ENCODE measurements at regions not wholly inside any gene's neighbourhood (a gene's known extent, or its start where the extent isn't known, plus 50 kb on each side); places are given as distances from the start of the nearest gene placed in this dataset.

DNA sequence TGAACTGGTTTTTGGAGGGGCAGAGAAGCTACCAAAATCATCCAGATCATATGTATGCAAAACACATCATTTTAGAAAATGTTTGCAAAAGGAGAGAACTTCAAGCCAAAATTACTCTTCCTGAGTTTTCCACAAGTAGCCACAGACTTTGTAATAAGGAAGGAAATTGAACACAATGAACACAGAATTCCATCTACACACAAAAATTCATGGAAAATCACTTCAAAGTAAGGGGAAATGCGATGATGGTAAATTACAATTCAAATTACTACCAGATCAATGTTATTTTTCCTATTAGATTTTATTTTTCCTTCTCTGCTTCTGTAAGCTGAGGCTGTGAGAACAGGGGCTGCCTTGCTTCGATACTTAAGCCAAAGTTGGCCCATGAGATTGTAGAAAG, 172.1 kb upstream of the ARL4C start:
- no peak for DNase-seq (ENCODE audit: extremely low read depth, low read depth)

DNA sequence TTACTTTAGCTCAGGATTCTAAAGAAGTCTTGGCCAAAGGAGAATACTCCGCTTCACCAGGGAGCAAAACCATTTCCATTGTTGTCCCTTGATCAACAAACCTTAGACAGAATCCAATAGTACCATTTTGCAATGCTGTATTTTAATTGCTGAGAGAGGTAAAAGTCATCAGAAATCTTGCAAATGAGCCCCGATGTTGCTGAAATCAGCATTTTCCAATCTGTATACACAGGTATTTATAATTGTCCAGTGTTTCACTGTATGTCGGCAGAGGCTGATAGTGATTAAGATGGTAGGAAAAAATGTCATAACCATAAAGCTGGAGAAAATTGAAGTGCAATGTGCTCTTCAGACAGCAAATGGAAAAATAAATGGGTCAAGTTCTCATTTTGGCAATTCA, 170.0 kb upstream of the ARL4C start:
- no peak for DNase-seq (ENCODE audit: extremely low read depth, low read depth)

DNA sequence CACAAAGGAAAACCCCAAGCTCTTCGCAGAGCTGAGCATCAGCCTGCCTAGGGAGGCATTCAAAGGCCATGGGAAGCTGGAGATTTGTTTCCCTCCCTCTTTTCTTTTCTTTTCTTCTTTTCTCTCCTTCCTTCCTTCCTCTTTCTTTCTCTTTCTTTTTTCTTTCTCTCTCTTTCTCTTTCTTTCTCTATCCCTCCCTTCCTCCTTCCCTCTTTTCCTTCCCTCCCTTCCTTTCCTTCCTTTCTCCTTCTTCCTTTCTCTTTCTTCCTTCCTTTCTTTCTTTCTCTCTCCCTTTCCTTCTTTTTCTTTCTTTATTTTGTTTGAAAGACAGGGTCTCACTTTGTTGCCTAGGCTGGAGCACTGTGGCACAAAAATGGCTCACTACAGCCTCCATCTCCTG, 168.4 kb upstream of the ARL4C start:
- DNase-seq (ENCODE audit: extremely low read depth, low read depth): no peak

DNA sequence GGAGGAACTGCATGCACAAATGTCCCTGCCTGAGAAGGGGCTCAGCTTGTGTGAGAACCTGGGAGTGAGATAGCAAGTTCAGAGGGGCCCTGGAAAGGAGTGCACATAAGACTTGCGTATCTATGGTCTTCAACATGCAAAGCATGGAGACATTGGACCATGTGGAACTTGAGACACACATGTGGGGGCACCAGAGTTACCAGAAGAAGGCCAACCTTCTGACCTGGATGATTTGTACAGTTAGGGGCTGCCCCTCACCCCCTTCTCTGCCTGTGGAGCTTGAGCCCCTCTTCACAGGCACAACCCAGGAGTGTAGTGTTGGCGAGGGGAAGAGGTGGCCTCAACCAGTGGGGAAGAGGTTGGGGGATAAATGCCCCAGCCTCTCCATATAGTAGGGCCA, 165.0 kb upstream of the ARL4C start:
- DNase-seq (ENCODE audit: extremely low read depth, low read depth): no peak

DNA sequence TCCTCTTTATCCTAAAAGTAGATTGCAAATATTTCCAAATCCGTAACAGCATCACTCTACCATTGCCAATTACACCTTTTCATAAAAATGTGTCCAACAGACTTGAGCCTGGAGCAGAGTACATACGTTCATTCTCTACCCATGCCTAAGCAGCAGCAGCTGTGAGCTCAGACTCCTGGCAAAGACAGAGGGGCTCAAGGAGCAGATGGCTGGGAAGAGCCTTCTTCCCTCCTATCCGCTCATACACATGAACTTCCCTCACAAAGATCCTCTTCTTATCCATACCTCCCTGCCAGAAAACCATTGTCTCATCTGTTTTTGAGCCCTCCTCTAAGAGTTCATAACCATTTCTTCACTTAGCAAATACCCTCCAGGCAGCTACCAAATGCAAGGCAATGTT, 164.3 kb upstream of the ARL4C start:
- no peak for DNase-seq (ENCODE audit: extremely low read depth, low read depth)

DNA sequence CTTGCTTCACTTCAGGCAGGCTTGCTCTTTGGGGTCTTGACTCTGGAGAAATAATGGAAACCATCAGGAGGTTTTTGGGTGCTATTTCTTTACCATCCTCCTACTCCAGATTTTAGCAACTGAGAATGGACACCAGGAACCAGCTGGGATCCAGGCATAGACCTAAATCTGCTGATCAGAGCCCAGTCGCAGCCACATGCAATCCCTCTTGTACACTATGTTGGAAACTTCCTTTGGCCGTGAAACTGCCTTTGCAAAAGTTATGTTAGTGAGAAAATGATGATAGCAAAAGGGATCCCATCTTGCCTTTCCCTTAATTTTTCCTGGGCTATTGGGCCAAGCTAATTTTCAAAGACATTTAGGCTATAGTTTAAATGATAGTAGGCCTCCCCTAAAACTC, 158.8 kb upstream of the ARL4C start:
- no peak for DNase-seq (ENCODE audit: extremely low read depth, low read depth)

DNA sequence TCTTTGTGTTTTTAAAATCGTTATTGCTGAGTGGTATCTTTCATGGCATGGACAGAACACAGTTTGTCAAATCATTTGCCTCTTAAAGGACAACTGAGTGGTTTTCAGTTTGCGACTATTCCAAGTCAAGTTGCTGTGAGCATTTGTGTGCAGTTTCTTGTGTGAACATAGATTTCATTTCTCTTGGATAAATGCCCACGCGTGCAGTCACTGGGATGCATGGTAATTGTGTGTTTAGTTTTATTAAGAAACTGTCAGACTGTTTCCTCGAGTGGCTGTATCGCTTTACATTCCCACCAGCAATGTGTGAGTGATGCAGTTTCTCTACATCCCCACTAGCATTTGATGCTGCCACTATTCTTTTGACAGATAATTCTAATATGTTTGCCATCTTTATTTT, 154.0 kb upstream of the ARL4C start:
- no peak for DNase-seq (ENCODE audit: extremely low read depth, low read depth)

DNA sequence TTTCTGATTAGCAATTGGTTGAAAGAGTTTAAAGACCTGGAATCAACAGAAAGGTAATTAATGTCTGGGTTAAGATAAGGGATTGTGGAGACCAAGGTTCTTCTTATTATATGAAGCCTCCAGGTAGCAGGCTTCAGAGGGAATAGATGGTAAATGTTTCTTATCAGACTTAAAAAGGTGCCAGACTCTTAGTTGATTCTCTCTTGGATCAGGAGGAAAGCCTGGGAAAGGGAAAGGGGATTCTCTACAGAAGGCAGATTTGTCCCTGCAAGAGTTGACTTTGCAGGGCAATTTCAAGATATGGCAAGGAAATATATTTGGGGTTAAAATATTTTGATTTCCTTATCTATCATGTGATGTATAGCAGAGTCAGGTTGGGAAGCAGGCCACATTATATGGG, 153.1 kb upstream of the ARL4C start:
- no peak for DNase-seq (ENCODE audit: extremely low read depth, low read depth)

DNA sequence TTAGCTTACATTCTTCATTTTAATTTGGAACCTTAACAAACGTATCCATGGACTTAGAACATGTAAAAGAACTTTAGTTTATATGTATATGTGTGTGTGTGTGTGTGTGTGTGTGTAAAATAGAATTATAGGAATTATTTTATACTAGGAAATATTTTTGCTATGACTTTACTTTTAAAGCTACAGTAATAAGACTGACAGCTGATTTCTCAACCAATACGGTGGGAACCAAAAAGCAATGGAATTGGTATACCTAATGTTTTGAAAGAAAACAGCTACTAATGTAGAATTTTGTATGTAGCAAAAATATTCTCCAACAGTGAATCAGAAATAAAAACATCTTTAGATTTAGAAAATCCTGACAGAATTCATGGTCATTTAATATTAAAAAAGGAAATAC, 146.5 kb upstream of the ARL4C start:
- DNase-seq (ENCODE audit: extremely low read depth, low read depth): no peak

DNA sequence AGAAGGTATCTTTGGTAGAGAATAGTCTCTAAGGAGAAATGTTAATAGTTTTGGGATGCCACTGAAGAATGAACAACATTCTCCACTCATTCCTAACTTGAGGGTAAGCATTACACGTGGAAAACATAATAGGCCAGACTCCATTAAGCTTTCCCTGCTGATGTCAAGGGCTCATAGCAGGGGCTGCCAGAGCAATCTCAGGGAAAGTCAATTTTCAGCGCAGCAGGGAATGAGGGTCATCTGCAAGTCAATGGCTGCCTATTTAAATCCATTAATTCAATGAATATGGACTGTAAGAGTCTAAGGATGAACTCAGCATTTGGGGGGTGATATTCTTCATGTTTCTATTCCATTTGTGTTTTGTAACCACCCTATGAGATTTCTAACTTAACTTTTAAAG, 144.2 kb upstream of the ARL4C start:
- DNase-seq (ENCODE audit: extremely low read depth, low read depth): no peak

DNA sequence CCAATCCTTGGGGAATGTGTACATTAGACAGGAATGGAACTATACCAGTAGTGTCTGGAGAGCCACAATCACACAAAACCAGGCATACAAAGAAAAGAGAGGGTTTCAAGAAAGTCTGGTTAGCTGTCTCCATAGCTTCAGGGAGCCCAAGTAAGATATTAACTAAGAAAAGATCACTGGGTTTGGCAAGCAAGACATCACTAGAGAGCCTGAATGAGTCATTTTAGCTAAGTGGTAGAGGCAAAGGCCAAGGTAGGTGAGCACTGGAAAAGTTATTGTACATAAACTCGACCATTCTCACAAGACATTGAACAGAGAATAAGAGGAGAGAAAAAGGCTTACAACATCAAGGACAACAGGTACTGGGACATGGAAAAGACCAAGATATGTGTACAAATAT, 143.8 kb upstream of the ARL4C start:
- no peak for DNase-seq (ENCODE audit: extremely low read depth, low read depth)

DNA sequence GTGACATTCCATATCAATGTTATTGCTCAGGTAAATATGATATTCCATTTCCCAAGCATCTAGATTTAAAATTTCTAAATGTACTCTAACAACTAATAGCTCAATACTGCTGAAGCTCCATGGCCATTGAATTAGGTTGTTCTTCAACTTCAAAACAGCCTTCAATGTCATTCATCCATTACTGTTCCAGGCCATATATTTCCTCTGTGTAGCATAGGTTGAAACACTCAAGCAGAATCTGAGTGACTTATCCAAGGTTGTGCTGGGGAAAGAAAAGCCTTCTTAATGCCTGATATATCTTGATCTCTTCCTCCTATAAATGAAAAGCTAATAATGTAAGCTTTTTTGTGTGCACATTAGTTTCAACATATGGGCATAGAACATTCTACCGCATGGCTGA, 142.1 kb upstream of the ARL4C start:
- no peak for DNase-seq (ENCODE audit: extremely low read depth, low read depth)

DNA sequence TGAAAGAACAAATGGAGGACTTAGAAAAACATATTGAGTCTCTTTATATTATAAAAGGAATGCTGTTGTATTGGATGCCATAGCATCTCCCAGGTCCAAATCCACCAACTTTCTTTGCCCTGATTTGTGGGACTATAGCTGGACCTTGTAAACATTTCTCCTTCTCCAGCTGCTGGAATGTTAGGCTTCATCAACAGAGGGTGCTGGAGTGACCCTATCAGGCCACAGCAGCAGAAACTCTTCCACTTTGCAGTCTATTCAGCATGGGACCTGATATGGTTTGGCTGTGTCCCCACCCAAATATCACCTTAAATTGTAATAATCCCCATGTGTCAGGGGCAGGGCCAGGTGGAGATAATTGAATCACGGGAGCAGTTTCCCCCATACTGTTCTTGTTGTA, 138.4 kb upstream of the ARL4C start:
- no peak for DNase-seq (ENCODE audit: extremely low read depth, low read depth)

DNA sequence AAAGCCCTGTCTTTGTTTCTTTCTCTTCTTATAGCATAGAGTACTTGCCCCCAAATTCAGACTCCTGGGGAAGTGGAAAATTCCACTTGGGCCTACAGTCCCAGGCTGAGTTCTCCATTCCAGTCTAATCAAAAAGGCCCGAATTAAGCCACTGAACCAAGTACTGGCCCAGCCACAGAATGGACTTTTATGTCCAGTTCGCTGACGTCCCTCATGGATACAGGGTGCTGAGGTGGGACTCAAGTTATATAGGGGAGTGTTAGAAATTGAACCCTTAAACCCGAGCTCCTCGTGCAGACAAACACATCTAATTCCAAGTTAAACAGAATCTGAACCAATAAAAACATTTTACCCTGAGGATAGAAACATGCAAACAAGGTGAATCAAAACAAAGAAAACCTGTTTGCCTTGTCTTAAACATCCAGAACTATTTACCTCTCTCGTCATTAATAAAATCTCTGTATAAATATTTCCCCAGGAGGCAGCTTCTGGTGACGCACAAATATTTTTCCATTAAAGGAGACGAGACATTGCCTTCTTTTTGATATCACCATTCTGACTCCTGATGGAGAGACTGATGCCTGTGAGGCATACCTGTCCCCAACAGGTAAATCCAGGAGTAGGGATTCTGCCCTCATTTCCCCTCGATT, 136.8 kb upstream of the ARL4C start:
- DNase-seq (ENCODE audit: extremely low read depth, low read depth): no peak

DNA sequence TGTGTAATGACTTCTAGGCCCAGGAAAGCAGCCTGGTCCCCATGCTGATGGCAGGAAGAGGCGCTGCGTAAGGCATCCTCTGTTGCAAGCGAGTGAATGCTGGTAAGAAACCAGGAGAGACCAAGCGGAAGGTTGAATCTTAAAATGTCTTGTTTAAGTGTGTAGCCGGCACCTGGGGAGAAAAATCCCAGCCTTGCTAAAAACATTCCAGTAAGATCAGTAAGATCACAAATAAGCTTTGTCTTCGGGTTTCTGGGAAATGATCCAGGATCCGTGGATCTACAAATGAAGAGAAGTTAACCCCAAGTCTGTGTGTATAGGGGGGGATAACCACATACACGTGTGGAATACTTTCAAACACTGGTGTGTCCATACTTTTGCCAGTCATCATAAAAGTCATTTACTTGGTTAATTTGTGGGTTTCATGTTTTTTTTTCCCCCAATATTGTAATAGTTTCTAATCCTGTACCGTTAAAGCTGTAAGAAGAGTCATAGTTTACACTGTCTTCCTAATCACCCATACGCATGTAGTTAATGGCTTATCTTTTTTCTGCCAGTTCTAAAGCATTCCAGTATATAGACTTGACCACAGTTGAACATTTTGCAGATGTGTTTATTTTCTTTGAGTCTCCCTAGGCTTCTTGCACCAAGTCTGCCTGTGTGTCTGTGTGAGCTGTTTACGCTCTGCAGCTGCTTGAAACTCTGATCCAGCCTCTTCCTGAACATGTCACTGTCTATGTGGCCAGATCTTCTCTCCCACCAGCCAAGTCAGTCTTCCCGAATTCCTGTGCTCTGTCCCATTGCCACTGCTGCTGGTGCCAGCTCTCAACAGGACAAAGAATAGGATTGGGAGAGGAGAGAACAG, 135.9 kb upstream of the ARL4C start:
- DNase-seq (ENCODE audit: extremely low read depth, low read depth): no peak

DNA sequence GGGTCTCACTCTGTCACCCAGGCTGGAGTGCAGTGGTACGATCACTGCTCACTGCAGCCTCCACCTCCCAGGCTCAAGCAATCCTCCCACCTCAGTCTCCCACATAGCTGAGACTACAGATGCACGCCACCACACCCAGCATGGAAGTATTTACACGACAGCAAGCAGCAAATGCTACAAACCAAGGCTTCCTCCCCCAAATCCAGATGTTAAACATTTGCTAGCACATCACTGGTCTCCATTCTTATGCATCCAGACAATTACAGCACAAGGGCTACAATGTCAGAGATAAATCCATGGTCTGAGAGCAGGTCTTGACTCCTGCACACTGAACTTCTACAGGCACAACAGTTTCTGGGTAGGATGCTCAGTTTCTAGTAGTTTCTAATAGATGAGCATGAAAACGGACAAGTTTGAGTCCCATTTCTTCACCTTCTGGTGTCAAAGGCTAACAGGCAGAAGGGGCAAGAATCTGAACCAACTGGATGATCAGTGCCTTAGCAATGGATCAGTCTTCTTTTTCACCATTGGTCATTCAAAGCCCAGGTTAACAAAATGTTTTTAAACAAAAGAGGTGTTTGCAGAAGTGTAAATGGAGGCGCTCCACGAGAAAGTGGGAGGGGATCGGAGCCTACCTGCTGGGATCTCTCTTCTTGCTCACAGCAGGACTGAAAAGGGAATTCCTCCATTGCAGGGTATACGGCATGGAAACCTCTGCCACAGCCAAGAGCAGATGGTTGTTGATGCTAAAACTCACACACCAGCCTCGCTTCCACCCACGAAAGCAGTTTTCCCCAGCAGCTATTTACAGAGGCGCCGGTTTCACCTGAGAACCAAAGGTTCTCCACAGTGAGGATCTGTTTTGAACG, 135.0 kb upstream of the ARL4C start:
- DNase-seq (ENCODE audit: extremely low read depth, low read depth): no peak

DNA sequence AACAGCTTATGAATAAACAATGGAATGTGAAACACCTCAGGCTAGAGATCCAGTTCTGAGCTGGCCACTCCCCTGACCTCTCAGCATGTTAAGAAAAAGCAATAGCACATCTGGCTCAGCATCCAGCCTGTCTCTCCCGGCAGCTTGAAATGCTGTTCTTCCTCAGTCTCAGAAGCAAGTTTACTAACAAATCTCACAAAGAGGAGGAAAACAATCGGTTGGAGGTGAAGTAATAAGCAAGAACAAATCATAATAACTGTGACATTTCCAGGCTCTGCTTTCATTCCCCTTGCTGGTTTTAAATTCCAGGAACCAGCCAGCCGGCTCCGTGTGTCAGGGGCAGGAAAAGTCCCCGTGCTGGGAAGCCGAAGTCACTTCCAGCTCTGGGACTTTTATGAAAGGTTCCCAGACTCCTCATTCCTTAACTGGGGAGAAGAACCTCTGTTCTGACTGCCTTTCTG, 133.9 kb upstream of the ARL4C start:
- no peak for DNase-seq (ENCODE audit: extremely low read depth, low read depth)

DNA sequence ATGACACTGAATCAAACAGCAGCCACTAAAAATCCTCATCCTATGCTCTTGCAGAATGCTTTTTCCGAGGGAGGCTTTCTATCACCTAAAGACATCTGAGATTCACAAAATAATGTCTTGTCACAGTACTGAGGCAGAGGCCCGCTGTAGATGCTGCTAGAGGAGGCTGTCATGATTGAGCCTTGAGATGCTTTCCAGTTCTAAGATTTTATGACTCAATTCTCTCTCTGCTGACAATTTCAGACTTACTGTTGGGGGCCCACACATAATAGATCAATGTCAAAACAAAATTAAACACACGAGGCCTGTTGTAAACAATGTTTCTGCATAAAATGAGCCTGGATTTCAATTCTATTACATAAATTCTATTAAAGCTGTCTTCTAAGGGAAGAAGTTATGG, 132.7 kb upstream of the ARL4C start:
- no peak for DNase-seq (ENCODE audit: extremely low read depth, low read depth)

DNA sequence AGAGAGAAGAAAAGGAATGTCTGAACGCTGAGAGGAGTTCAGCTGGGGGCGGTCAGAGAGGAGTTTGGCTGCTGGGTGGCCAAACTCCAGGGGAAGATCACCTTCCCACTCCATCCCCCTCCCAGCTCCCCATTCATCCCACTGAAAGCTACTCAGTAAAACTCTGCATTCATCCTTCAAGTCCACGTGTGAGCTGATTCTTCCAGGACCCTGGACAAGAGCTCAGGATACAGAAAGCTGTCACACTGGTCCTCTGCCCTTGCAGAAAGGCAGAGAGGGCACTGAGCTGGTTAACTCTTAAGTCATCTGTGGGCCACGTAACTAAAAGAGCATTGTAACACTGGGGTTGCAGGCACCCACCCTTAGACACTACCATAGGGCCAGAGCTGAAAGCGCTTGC, 132.1 kb upstream of the ARL4C start:
- DNase-seq (ENCODE audit: extremely low read depth, low read depth): no peak

DNA sequence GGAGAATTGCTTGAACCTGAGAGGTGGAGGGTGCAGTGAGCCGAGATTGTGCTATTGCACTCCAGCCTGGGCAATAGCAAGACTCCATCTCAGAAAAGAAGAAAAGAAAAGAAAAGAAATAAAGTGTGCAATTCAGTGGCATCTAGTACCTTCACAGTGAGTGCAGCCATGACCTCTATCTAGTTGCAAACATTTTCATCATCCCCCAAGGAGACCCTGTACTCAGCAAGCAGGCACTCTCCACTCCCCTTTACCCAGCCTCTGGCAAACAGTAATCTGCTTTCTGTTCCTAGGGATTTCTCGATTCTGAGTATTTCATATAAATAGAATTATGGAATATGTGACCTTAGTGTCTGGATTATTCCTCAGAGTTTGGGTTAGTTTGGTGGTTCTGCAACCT, 130.4 kb upstream of the ARL4C start:
- no peak for DNase-seq (ENCODE audit: extremely low read depth, low read depth)

DNA sequence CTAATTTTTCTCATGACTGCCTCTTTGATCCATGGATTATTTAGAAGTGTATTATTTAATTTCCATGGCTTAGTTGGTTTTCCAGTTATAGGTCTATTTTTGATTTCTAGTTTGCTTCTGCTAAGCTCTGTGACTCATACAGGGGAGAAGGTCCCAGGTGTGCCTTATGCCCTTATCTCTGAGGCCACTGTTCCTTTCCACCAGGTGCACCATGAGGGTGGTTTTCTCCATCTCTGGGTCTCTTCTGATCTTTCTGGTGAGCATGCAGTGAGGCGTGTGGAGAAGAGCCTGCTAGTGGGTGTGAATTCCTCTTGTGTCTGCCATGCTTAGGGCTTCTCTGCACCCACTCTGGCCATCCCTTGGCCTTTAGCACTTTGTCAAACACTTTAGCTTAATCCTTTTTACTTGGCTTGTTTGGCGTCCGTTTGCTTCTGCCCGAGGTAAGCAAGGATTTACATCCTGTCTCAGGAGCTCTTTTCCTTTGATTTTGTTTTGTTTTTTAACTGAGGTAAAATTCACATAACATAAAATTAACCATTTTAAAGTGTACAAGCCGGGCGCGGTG, 129.8 kb upstream of the ARL4C start:
- DNase-seq (ENCODE audit: extremely low read depth, low read depth): no peak

All from NCI-H460 (cell line).